ENCODE measurements at regions not wholly inside any gene's neighbourhood (a gene's known extent, or its start where the extent isn't known, plus 50 kb on each side); places are given as distances from the start of the nearest gene placed in this dataset.

DNA sequence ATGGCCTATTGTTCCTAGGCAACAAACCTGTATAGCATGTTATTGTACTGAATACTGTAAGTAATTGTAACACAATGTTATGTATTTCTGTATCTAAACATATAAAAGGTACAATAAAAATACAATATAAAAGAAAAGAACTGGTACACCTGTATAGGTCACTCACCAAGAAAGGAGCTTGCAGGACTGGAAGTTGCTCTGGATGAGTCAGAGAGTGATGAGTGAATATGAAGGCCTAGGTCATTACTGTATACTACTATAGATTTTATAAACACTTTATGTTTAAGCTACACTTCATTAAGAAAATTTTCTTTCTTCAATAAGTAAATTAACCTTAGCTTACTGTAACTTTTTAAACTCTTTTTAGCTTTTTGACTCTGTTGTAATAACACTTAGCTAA lies 559.9 kb downstream of the PLPP3 start:
- DNase-seq (ENCODE audit: low read depth): no peak
- TF ChIP-seq, protein P1, sequence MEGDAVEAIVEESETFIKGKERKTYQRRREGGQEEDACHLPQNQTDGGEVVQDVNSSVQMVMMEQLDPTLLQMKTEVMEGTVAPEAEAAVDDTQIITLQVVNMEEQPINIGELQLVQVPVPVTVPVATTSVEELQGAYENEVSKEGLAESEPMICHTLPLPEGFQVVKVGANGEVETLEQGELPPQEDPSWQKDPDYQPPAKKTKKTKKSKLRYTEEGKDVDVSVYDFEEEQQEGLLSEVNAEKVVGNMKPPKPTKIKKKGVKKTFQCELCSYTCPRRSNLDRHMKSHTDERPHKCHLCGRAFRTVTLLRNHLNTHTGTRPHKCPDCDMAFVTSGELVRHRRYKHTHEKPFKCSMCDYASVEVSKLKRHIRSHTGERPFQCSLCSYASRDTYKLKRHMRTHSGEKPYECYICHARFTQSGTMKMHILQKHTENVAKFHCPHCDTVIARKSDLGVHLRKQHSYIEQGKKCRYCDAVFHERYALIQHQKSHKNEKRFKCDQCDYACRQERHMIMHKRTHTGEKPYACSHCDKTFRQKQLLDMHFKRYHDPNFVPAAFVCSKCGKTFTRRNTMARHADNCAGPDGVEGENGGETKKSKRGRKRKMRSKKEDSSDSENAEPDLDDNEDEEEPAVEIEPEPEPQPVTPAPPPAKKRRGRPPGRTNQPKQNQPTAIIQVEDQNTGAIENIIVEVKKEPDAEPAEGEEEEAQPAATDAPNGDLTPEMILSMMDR (IDR thresholded peaks at IDR 0.05; ENCODE audit: insufficient read depth, low read depth, low read length, missing control alignments): no peak
- H3K4me3 ChIP-seq (ENCODE audit: low read depth, low read length): no peak overlapping the region

DNA sequence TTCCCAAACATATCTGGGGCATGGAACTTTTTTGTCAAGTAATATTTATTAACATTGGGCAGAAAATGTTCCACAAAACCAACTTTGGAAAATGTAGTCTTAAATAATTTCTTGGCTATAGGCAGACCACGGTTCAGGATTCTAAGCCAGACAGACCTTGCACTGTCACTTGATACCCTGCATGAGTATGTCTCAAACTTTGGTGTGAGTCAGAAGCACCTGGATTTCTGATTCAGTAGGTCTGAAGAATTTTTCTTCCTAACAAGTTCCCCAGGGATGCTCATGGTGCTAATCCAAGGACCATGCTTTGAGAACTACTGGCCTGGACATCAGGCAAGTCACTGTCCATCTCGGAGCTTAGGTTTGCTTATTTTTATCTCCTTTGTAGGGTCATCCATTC lies 562.0 kb downstream of the PLPP3 start:
- DNase-seq (ENCODE audit: low read depth): no peak
- TF ChIP-seq, protein P1 (IDR thresholded peaks at IDR 0.05; ENCODE audit: insufficient read depth, low read depth, low read length, missing control alignments): no peak
- no peak overlapping the region for H3K4me3 ChIP-seq (ENCODE audit: low read depth, low read length)

DNA sequence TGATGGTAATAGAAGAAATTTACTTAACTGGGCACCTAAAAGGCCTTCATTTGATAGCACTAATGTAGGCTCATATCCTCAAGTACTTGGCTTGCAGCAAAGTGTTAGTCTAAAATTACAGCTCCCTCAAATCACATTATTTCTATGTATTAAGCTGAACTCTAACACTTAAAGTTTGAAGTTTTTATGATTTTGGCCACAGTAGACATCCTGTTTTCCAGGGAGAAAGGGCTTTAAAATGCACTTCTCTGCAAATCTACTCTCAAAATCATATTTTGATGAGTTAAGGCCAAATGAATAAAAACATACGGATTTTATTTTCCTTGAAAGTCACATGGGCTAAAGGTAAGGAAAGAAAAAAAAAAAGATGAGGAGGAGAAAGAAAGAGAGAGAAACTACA lies 575.5 kb downstream of the PLPP3 start:
- TF ChIP-seq, protein P1 (IDR thresholded peaks at IDR 0.05; ENCODE audit: insufficient read depth, low read depth, low read length, missing control alignments): no peak
- H3K4me3 ChIP-seq (ENCODE audit: low read depth, low read length): no peak overlapping the region
- no peak for DNase-seq (ENCODE audit: low read depth)

DNA sequence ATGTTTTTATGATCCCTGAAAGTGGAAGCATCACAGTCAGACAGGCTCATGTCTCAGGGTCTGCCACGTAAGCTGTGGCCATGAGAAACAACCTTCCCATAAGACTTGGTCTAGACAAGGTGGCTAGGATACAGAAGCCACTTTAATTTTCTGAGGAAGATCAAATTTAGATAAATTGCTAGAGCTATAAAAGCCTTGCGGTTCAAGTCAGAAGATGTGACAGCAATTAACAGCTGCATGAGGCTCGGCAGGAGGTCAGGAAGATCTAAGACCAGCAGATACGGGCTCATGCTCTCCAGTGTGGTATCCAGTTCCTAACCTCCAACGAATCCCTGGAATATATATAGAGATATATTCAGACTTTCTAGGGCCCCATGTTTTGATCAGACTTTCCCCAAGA lies 577.1 kb downstream of the PLPP3 start:
- no peak overlapping the region for H3K4me3 ChIP-seq (ENCODE audit: low read depth, low read length)
- TF ChIP-seq, protein P1 (IDR thresholded peaks at IDR 0.05; ENCODE audit: insufficient read depth, low read depth, low read length, missing control alignments): no peak
- no peak for DNase-seq (ENCODE audit: low read depth)

DNA sequence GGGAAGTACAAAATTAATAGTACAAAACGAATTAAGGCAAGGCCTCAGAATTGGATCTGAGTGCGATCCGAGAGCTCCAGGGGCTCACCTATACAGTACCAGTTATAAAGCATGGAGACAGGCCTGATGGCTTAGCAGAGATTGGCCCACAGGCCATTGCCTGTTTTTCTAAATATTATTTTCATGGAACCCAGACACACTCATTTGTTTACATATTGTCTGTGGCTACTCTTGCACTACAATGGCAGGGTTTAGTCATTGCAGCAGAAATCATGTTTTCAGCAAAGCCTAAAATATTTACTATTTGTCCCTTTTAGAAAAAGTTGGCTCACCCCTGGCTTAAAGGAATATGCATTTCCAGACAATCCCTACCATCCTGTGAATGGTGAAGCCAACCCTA lies 578.9 kb downstream of the PLPP3 start:
- DNase-seq (ENCODE audit: low read depth): no peak
- TF ChIP-seq, protein P1 (IDR thresholded peaks at IDR 0.05; ENCODE audit: insufficient read depth, low read depth, low read length, missing control alignments): no peak
- H3K4me3 ChIP-seq (ENCODE audit: low read depth, low read length): no peak overlapping the region

DNA sequence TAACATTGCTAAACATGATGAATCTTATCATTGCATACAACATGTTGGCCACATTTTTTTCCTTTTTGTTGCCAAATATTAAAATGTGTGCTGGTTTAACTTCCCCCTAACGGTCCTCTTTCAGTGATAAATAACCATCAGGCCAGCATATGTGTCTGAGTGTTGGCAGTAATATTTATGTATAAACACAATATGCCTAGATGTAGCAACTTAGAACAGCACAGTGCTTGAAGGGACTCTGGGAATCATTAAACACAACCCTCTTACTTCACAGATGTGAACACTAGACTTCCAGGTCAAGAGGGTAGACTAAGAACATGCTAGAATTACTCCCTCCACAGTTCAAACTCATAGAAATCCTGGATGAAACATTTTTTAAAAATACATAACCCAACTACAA lies 581.8 kb downstream of the PLPP3 start:
- no peak overlapping the region for H3K4me3 ChIP-seq (ENCODE audit: low read depth, low read length)
- TF ChIP-seq, protein P1 (IDR thresholded peaks at IDR 0.05; ENCODE audit: insufficient read depth, low read depth, low read length, missing control alignments): no peak
- DNase-seq (ENCODE audit: low read depth): no peak

DNA sequence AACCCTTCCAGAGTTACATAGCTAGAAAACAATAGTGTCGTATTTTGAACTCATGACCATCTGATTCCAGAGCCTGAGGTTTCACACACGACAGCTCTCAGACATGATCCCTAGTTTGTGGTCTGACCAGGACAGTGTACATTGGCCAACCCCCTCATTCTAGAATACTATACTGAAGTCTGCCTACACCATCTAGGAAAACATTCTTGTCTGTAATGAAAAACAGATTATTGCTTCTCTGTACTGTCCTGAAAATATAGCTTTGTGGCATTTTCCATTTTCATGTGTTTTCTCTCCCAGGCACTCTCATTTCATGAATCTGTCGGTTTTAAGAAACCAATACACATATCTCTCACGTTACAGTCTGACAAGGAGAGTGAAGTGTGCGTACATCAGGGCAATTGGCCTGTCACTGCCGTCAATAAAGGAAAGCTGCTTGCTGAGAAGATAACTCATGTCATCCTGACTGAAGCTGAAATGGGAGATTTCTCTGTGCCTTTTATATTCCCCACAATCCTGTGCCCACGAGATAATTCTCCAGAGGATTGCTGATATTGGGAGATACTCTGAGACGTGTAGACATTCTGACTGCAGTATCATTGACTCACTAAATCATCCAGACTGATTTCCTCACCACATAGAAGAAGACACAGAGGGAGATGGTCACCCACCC lies 585.6 kb downstream of the PLPP3 start:
- TF ChIP-seq, protein P1 (IDR thresholded peaks at IDR 0.05; ENCODE audit: insufficient read depth, low read depth, low read length, missing control alignments): no peak
- H3K4me3 ChIP-seq (ENCODE audit: low read depth, low read length): no peak overlapping the region
- DNase-seq (ENCODE audit: low read depth): no peak
